Activated CD8-positive, alpha-beta memory T cell treated with anti-CD3 and anti-CD28 coated beads for 36 hours (primary cell): ENCODE measurements at regions not wholly inside any gene's neighbourhood (a gene's known extent, or its start where the extent isn't known, plus 50 kb on each side); places are given as distances from the start of the nearest gene placed in this dataset.
"Not testable (repeated sequence)": the region's sequence is repeated elsewhere in the genome, so short reads cannot be mapped to it uniquely, and the experiment has no call there.

Experiments used
- CTCF ChIA-PET: fragments of 350-600 bp; sonication (Branson Sonifier 250); formaldehyde crosslinking; loops from one replicate; lab custom pipeline; 2021; ENCODE audit warnings: antibody characterized with exemption; lab: Charles Lee
- POLR2A ChIA-PET: fragments of 350-600 bp; sonication (Branson Sonifier 250); formaldehyde crosslinking; loops from one replicate; lab custom pipeline; 2021; ENCODE audit warnings: antibody characterized with exemption; lab: Charles Lee

DNA sequence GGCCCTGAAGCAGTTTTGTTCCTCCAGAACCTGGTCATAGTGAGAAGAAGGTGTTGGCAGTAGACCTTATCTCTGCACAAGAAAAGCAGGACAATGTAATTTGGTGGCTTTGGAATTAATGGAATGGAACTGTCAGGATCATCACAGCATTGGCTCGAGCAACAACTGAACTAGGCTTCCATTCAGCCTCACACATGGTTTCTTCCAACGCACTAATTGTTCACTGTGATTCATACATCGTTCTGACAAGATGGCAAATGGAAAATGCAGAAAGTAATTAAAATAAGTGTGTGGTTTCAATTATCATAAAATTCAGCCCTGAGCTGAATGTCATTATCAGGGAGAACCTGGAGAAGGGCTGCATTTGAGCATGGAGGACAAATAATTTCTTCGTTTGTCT lies 80.6 kb downstream of the MFSD1 start:
- ChIA-PET CTCF (no interaction called here), POLR2A (no interaction called here)

DNA sequence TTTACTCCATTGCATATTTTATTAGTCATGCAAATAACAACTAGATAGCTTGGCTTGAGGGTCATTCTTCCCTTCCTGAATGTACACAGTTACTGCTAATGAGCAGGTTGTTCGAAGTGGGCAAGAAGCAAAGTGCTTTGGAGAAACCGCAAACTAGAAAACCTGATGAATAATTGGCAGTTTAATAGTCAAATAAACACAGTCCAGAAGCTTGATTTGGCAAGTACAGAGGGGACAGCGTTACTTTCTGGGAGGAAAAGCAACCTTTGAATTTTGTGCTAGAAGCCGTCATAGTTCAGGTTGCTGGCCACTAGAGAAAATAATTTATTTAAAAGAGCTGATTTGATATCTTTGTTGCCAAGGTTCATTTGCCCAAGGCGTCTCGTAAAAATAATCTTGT lies 94.9 kb downstream of the MFSD1 start:
- ChIA-PET POLR2A (no interaction called here), CTCF (no interaction called here)

DNA sequence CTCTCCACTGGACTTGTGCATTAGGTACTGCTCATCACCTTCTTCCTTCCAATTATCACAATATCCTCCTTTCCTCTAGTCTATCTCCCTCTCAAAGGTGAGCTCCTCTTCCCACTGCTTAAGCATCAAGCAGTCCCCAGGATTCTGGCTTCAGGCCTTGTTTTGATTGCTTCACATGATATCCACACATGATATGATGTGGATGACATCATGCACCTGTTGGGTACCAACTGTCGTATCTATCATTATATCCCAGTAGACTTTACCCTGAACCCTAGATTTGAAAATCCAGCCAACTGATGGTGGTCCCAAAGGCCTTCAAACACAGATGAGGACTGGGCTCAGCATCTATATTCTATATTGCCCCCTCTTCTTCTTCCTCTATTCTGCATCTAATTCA lies 104.9 kb downstream of the MFSD1 start:
- CTCF ChIA-PET, result no interaction called here
- POLR2A ChIA-PET, result no interaction called here

GRCh38 chr3:158908187-158908734 lies 106.4 kb downstream of the MFSD1 start:
- POLR2A ChIA-PET, result no interaction called here
- CTCF ChIA-PET, result no interaction called here

DNA sequence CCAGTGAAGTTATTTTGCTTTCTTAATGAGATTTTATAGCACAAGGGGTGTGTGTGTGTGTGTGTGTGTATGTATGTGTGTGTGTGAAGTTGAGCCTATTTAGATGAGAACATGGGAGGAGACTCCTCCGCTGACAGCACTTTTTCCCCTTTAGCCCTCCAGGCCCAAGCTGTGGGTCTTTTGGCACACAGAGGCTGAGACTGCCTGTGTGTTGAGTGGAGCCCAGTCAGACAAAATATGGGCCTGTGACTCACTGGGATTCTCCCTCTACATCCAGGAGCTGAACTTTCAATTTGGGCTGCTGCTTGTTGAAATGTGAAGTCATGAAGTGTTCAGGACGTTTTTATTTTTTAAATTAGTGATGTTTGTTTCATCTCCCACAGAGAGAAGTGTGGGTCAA lies 108.0 kb downstream of the MFSD1 start:
- ChIA-PET CTCF (no interaction called here), POLR2A (no interaction called here)

DNA sequence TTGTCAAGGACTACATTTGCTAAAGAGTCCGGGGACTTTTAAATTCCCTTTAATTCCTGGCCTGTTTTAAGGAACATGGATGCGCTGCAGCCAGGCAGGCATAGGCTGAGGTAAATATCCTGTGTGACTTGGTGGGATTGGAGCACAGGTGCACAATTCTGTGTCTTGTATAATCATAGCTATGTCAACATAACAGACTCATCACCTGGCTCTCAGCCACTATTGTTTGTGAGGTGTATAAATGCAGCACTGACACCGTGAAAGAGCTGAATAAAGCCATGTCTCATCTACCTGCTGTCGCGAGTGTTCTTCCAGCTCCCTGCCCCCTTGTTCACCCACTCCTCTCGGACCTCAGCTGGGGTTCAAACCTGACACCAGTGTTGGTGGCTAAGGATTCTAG lies 109.7 kb downstream of the MFSD1 start:
- POLR2A ChIA-PET, result no interaction called here
- CTCF ChIA-PET, result no interaction called here

- ChIA-PET POLR2A (no interaction called here), CTCF (no interaction called here)
Measured at GRCh38 chr3:158912188-158912587, 110.3 kb downstream of the MFSD1 start.

DNA sequence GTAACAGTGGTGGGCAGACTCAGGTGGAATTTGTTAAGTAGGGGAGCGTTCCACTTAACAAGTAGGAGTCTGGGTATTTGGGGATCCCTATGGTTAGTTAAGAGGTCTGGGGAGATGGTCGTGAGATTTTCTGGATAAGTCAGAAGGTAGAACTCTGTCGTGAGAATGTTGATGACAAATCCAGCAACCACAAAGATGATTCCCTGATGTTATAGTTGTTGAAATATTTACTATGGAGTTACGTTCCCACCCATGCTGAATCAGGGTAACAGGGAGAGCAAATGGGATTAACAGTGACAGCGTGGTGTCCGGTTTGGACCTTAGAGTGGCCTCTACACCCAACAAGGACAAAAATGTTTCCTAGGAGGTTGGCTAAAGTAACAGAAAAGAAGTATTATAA lies 110.8 kb downstream of the MFSD1 start:
- CTCF ChIA-PET, result no interaction called here
- POLR2A ChIA-PET, result no interaction called here

- CTCF ChIA-PET, result no interaction called here
Measured at GRCh38 chr3:158916111-158916510, 114.3 kb downstream of the MFSD1 start.

DNA sequence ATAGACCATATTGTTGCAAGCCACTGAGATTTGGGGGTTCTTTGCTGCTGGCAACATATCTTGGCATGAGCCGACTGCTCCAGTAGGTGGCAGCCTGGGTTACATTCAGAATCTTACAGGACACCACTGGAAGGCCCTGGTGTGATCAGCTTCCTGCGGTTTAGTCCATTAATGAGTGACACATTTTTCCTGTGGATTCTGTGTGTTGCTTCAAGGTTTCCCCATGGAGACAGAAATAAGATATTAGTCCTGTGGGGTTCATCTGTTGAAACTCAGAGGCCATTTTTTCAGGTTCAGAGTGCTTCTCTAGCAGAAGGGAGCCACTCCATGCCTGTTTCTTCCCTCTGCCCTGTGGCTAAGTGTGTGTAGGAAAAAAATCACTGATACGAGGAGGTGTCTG lies 116.2 kb downstream of the MFSD1 start:
- POLR2A ChIA-PET, result no interaction called here
- CTCF ChIA-PET, result interaction anchor here (1.2 kb wide), 1 partner anchor 343 kb away, joined by 3 read pairs; no protein-coding TSS in a partner anchor

More at GRCh38 chr3:158916111-158916510, 114.3 kb downstream of the MFSD1 start:
- POLR2A ChIA-PET, result no interaction called here

DNA sequence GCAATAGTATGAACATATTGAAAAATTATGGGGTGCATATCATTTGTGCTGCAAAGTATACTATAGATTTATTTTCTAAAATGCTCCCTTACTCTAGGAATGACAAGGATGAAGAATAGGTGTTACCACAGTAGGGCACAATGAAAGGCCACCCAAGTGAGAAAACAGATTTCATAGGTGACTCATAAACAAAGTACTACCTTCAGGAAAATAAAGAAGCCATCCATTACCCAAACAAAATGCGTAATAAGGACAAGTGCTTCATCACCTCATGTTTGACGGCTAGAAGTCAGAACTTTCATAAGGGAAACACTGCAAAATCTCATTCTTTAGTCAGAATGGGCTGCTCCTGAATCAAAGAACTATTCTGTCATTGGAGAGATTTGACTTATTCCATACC lies 116.6 kb downstream of the MFSD1 start:
- ChIA-PET POLR2A (no interaction called here), CTCF (interaction anchor here (1.2 kb wide), 1 partner anchor 342 kb away, joined by 3 read pairs; no protein-coding TSS in a partner anchor)

DNA sequence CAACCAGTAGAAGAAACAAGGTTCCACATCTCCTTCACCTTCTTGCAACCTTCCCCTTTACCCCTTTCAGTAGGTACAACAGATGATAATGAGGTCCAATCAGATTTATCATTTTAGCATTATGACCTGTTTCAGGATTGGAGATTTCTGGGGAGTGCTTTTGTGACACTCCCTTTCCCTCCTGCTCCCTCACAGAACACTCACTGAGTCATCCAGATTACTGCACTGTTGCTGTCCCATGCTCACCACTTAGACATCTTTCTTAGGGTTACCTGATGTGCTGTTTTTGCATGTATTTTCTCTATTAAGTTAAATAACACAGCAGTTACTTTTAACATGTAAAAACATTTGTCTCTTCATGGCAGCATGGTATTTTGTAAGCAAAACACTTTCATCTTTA lies 118.5 kb downstream of the MFSD1 start:
- ChIA-PET CTCF (no interaction called here), POLR2A (no interaction called here)

DNA sequence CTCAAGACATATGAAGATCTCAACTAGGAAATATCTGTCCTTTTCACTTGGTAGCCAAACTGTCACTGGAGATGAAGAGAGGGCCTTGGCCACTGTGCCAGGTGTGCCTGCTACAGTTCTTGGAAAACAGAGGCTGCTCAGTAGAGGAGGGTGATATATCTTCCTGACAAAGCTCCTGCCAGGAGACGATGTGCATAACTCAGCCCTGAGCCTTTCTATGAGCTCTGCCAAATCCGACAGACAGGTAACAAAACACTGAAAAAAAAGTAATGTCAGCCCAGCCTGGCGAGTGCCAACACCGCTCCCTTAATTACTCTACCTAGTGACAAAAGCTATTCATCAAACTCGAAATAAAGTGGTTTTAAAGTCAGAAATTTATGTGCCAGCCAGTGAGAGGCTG lies 123.2 kb downstream of the MFSD1 start:
- ChIA-PET POLR2A (no interaction called here), CTCF (no interaction called here)

DNA sequence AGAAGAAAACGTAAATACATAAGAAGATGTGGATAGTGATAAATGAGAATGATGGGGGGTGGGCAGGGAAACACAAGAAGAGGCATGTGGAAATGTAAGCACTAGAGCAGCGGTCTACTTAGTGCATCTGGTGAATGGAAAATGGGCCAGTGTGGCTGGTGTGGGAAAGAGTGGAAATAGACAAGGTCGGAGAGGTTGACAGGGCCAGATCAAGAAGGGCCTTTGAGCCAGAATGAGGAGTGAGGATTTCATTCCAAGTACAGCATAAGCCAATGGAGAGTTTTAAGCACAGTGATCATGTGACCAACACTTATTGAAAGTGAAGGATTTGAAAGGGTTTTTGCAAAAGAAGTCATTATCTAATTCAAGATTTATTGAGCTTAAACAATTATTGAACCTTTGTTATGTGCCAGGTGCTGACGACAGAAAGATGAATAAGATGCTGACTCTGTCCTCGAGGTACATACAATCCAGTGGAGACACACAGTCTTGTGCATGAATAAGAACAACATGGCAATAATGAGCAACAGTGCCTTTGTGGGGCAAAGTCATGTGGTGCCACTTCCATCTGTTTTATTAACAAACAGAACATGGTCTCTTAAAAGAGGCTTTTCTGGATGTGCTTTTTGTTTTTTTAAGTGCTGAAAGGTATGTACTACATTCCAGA lies 124.1 kb downstream of the MFSD1 start:
- POLR2A ChIA-PET, result no interaction called here
- CTCF ChIA-PET, result no interaction called here

DNA sequence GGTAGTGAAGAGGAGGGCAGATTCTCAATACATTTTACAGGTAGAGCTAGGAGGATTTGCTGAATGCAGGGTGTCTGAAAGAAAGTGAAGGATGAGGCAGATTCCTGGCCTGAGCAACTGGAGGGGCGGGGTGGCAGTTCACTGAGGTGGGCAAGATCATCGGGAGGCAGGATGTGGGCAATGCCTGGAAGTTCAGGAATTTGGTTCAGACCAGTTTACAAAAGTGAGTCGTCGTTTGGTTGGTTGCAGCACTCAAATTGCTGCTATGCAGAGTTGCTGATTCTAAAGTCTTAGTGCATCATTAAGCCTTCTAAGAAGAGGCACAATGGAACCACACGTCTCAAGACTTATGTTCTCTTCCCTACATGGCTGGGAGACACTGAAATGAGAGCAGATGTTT lies 134.0 kb downstream of the MFSD1 start:
- POLR2A ChIA-PET, result no interaction called here

GRCh38 chr3:158936530-158937113 lies 134.8 kb downstream of the MFSD1 start:
- CTCF ChIA-PET, result no interaction called here
- POLR2A ChIA-PET, result no interaction called here

More for the DNA sequence above, 134.0 kb downstream of the MFSD1 start:
- CTCF ChIA-PET, result no interaction called here

- CTCF ChIA-PET, result no interaction called here
- POLR2A ChIA-PET, result no interaction called here
Measured at GRCh38 chr3:158950178-158950901, 148.5 kb downstream of the MFSD1 start.

GRCh38 chr3:158953131-158953530 lies 151.3 kb downstream of the MFSD1 start:
- POLR2A ChIA-PET, result no interaction called here
- CTCF ChIA-PET, result no interaction called here

- ChIA-PET POLR2A (no interaction called here), CTCF (no interaction called here)
Measured at GRCh38 chr3:158954420-158954819, 152.6 kb downstream of the MFSD1 start.

- CTCF ChIA-PET, POLR2A ChIA-PET: not testable (repeated sequence)
Measured at GRCh38 chr3:158957777-158958176, 155.9 kb downstream of the MFSD1 start.

- ChIA-PET POLR2A (no interaction called here), CTCF (no interaction called here)
Measured at GRCh38 chr3:158958873-158959272, 157.0 kb downstream of the MFSD1 start.
